Hematopoietic multipotent progenitor cell treated with erythropoietin and hydrocortisone succinate and interleukin-3 and kit ligand, for 6 days (in vitro differentiated cells): ENCODE measurements at regions not wholly inside any gene's neighbourhood (a gene's known extent, or its start where the extent isn't known, plus 50 kb on each side); places are given as distances from the start of the nearest gene placed in this dataset.

Experiments used
- DNase-seq: peaks from one replicate; pipeline ENCODE4 v3.0.0-alpha.2; 2015

- DNase-seq, result no peak
Observed at GRCh38 chr4:137626942-137627738, 94.8 kb upstream of the PCDH18 start.

GRCh38 chr4:137623013-137623412 lies 90.7 kb upstream of the PCDH18 start:
- DNase-seq, result no peak

- no peak for DNase-seq
Observed at GRCh38 chr4:137621056-137621455, 88.8 kb upstream of the PCDH18 start.

- no peak for DNase-seq
Observed at GRCh38 chr4:137614491-137614890, 82.2 kb upstream of the PCDH18 start.

GRCh38 chr4:137611998-137612700 lies 79.9 kb upstream of the PCDH18 start:
- DNase-seq, result no peak

- peak; percentile 4 for DNase-seq
Observed at GRCh38 chr4:137610960-137611359, 78.7 kb upstream of the PCDH18 start.

GRCh38 chr4:137609718-137610430 lies 77.6 kb upstream of the PCDH18 start:
- DNase-seq, result no peak

- no peak for DNase-seq
Observed at GRCh38 chr4:137608085-137608484, 75.8 kb upstream of the PCDH18 start.

- DNase-seq, result no peak
Observed at GRCh38 chr4:137602436-137602835, 70.1 kb upstream of the PCDH18 start.

- no peak for DNase-seq
Observed at GRCh38 chr4:137601934-137602333, 69.6 kb upstream of the PCDH18 start.

GRCh38 chr4:137599734-137600133 lies 67.4 kb upstream of the PCDH18 start:
- DNase-seq, result no peak

GRCh38 chr4:137597752-137598430 lies 65.6 kb upstream of the PCDH18 start:
- DNase-seq, result no peak

- no peak for DNase-seq
Observed at GRCh38 chr4:137587796-137588195, 55.5 kb upstream of the PCDH18 start.

- no peak for DNase-seq
Observed at GRCh38 chr4:137583671-137584070, 51.4 kb upstream of the PCDH18 start.
